Panc1 (cell line): ENCODE measurements at regions not wholly inside any gene's neighbourhood (a gene's known extent, or its start where the extent isn't known, plus 50 kb on each side); places are given as distances from the start of the nearest gene placed in this dataset.

ENCODE experiments used
- ATAC-seq: fragments of 200-7000 bp; cut with Tn5 transposase; 2 replicates; pipeline ENCODE4 v1.9.1; 2020; ENCODE audit warnings: mild to moderate bottlenecking, moderate library complexity
- BruUV-seq: library from RNA; stranded (reverse); fragments of 400-500 nt; replicated peaks from 2 replicates; lab custom pipeline; 2021; lab: Mats Ljungman, UMichigan
- CTCF ChIA-PET: fragments of 300-600 bp; sonication (Branson Sonifier 250); formaldehyde crosslinking; loops from one replicate; lab custom pipeline; 2022; ENCODE audit warnings: antibody characterized with exemption; lab: Charles Lee
- POLR2A ChIA-PET: fragments of 300-600 bp; sonication (Branson Sonifier 250); formaldehyde crosslinking; loops from one replicate; lab custom pipeline; 2022; ENCODE audit warnings: antibody characterized with exemption; lab: Charles Lee
- DNase-seq: peaks from one replicate; pipeline ENCODE4 v3.0.0-alpha.2; 2010; ENCODE audit warnings: low read depth, low spot score
- H3K27ac ChIP-seq: 2 replicates; pipeline ENCODE4 v1.5.1; 2011; ENCODE audit warnings: mild to moderate bottlenecking, low read length, inconsistent platforms
- H3K27me3 ChIP-seq: fragments of 200-500 bp; sonication (Bioruptor generic); 2 replicates; pipeline ENCODE4 v1.6.0; 2014; ENCODE audit warnings: low read length, inconsistent platforms; ENCODE audit not compliant: control insufficient read depth, insufficient read depth
- H3K36me3 ChIP-seq: fragments of 200-500 bp; sonication (Bioruptor generic); 2 replicates; pipeline ENCODE4 v1.5.1; 2014; ENCODE audit warnings: inconsistent platforms, mild to moderate bottlenecking, low read length, moderate library complexity; ENCODE audit not compliant: control insufficient read depth, insufficient read depth
- H3K4me1 ChIP-seq: 2 replicates; pipeline ENCODE4 v1.5.1; 2011; ENCODE audit warnings: inconsistent platforms, mild to moderate bottlenecking, low read length, moderate library complexity; ENCODE audit not compliant: control insufficient read depth, insufficient read depth
- H3K4me3 ChIP-seq, 2 experiments: 2 replicates each; pipeline ENCODE4 v1.5.1; 2011 to 2012; ENCODE audit warnings: low read depth in 2 of 2, low read length in 2 of 2, mild to moderate bottlenecking in 2 of 2, inconsistent platforms in 1 of 2, moderate library complexity in 1 of 2
- H3K9me3 ChIP-seq: fragments of 200-500 bp; sonication (Bioruptor generic); 2 replicates; pipeline ENCODE4 v1.5.1; 2014; ENCODE audit warnings: low read depth, mild to moderate bottlenecking, inconsistent platforms, low read length, moderate library complexity; ENCODE audit not compliant: control insufficient read depth, insufficient read depth
- CTCF ChIP-seq: fragments of 450-650 bp; IDR thresholded peaks from 2 replicates; pipeline ENCODE4 v1.5.1; 2017; ENCODE audit warnings: mild to moderate bottlenecking
- POLR2AphosphoS5 ChIP-seq: IDR thresholded peaks from 2 replicates; pipeline ENCODE4 v1.6.1; 2012; ENCODE audit warnings: mild to moderate bottlenecking, low read depth, low read length, moderate library complexity
- REST ChIP-seq, 2 experiments: IDR thresholded peaks; 2 replicates each; pipeline ENCODE4 v1.6.1; 2011 to 2012; ENCODE audit warnings: low read depth in 2 of 2, control low read depth in 1 of 2, low read length in 1 of 2, mild to moderate bottlenecking in 1 of 2, moderate library complexity in 1 of 2; ENCODE audit not compliant: insufficient read depth in 1 of 2
- SIN3A ChIP-seq: IDR thresholded peaks from 2 replicates; pipeline ENCODE4 v1.6.1; 2012; ENCODE audit warnings: low read depth, mild to moderate bottlenecking, low read length, moderate library complexity, borderline replicate concordance; ENCODE audit not compliant: insufficient read depth
- TCF7L2 ChIP-seq: IDR thresholded peaks from 2 replicates; pipeline ENCODE4 v1.6.1; 2011; ENCODE audit warnings: mild to moderate bottlenecking, low read depth, low read length, inconsistent platforms
- in situ Hi-C: cut with HindIII; loops from 2 replicates; pipeline ENCODE4 v1.10.0; 2016; ENCODE audit warnings: low sequenced_read_pairs, low pct_unique_long_range_greater_than_20kb
- intact Hi-C: fragments of 100-400 bp; cut with micrococcal nuclease; formaldehyde crosslinking; loops from one replicate; pipeline ENCODE4 v1.10.0; 2022; ENCODE audit not compliant: unreplicated experiment

GRCh38 chr13:89609318-89609717 is 1738.2 kb upstream of the MIR17HG start:
- Histone ChIP-seq H3K27me3 (no peaks in the 10 kb centered on the region), H3K36me3 (no peaks in the 10 kb centered on the region), H3K9me3 (no peaks in the 10 kb centered on the region), H3K4me3 (no peak overlapping the region), H3K4me1 (no peaks in the 10 kb centered on the region), H3K27ac (no peak overlapping the region)
- TF ChIP-seq TCF7L2 (no peak), SIN3A (no peak), POLR2AphosphoS5 (no peak), CTCF (no peak), REST (IDR thresholded peaks at IDR 0.05; ENCODE audit: insufficient read depth in 1 of 2, low read depth in 2 of 2, low read length in 1 of 2) (no peak)
- CTCF ChIA-PET: no interaction called here
- intact Hi-C loops (no loop called here), in situ Hi-C loops (no loop called here)
- POLR2A ChIA-PET: no interaction called here
- ATAC-seq (no peak), DNase-seq (no peak)
- no TSS peak for BruUV-seq

- intact Hi-C loops (no loop called here), in situ Hi-C loops (no loop called here)
- ATAC-seq (no peak), DNase-seq (no peak)
- H3K27me3 ChIP-seq: no peaks in the 10 kb centered on the region
- ChIA-PET POLR2A (no interaction called here), CTCF (no interaction called here)
- H3K9me3 ChIP-seq: no peaks in the 10 kb centered on the region
- TF ChIP-seq TCF7L2 (no peak), CTCF (no peak), SIN3A (no peak), REST (IDR thresholded peaks at IDR 0.05; ENCODE audit: insufficient read depth in 1 of 2, low read depth in 2 of 2, low read length in 1 of 2) (no peak), POLR2AphosphoS5 (no peak)
- H3K27ac ChIP-seq: no peak overlapping the region
- H3K36me3 ChIP-seq: no peaks in the 10 kb centered on the region
- H3K4me1 ChIP-seq: no peaks in the 10 kb centered on the region
- no TSS peak for BruUV-seq
- no peak overlapping the region for H3K4me3 ChIP-seq
These were observed 1737.2 kb upstream of the MIR17HG start for GRCh38 chr13:89610331-89610730.
